BE2C (cell line): ENCODE measurements at regions not wholly inside any gene's neighbourhood (a gene's known extent, or its start where the extent isn't known, plus 50 kb on each side); places are given as distances from the start of the nearest gene placed in this dataset.

ENCODE experiments used
- DNase-seq: peaks from one replicate; pipeline ENCODE4 v3.0.0-alpha.2; 2020
- H3K27me3 ChIP-seq: fragments of 250-450 bp; sonication (Bioruptor Pico); 2 replicates; pipeline ENCODE4 v1.5.1; 2020; ENCODE audit warnings: mild to moderate bottlenecking
- H3K36me3 ChIP-seq: fragments of 250-450 bp; sonication (Bioruptor Pico); 2 replicates; pipeline ENCODE4 v1.5.1; 2020; ENCODE audit warnings: mild to moderate bottlenecking
- H3K4me1 ChIP-seq: fragments of 250-450 bp; sonication (Bioruptor Pico); 2 replicates; pipeline ENCODE4 v1.5.1; 2020
- H3K4me3 ChIP-seq: 2 replicates; pipeline ENCODE4 v1.5.1; 2011; ENCODE audit warnings: low read depth, low read length
- H3K9me3 ChIP-seq: fragments of 250-450 bp; sonication (Bioruptor Pico); 2 replicates; pipeline ENCODE4 v1.5.1; 2020
- TF ChIP-seq, protein P1 (sequence below): IDR thresholded peaks from 2 replicates; pipeline ENCODE4 v1.5.1; 2012; ENCODE audit warnings: mild to moderate bottlenecking, low read depth, low read length

DNA sequence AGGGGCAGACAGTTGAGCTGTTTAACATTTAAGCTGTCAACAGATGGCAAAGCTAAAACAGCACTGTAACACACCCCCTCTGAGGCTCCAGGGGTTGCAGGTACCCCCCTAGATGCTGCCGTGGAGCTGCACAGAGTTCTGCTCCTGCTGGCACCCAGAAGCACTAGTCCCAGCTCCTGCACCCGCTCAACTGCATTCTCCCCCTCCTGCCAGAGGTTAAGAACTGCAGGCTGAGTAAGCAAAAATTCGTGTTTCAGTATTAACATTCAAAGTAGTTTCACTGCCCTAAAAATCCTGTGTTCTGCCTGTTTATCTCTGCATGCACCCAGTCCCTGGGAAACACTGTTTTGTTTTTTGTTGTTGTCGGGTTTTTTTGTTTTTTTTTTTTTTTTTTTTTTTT lies 790.8 kb upstream of the KCND2 start:
- Histone ChIP-seq H3K4me3 (no peak overlapping the region), H3K27me3 (no peaks in the 10 kb centered on the region), H3K9me3 (no peaks in the 10 kb centered on the region), H3K4me1 (no peaks in the 10 kb centered on the region), H3K36me3 (no peaks in the 10 kb centered on the region)
- TF ChIP-seq, protein P1, sequence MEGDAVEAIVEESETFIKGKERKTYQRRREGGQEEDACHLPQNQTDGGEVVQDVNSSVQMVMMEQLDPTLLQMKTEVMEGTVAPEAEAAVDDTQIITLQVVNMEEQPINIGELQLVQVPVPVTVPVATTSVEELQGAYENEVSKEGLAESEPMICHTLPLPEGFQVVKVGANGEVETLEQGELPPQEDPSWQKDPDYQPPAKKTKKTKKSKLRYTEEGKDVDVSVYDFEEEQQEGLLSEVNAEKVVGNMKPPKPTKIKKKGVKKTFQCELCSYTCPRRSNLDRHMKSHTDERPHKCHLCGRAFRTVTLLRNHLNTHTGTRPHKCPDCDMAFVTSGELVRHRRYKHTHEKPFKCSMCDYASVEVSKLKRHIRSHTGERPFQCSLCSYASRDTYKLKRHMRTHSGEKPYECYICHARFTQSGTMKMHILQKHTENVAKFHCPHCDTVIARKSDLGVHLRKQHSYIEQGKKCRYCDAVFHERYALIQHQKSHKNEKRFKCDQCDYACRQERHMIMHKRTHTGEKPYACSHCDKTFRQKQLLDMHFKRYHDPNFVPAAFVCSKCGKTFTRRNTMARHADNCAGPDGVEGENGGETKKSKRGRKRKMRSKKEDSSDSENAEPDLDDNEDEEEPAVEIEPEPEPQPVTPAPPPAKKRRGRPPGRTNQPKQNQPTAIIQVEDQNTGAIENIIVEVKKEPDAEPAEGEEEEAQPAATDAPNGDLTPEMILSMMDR, result 0 out of 2 replicates have a peak, but pooled peaks have one; percentile 10
- DNase-seq, result peak; percentile 12

GRCh38 chr7:119482671-119483070 lies 790.3 kb upstream of the KCND2 start:
- no peaks in the 10 kb centered on the region for H3K27me3 ChIP-seq
- no peak for DNase-seq
- no peak overlapping the region for H3K4me3 ChIP-seq
- no peaks in the 10 kb centered on the region for H3K9me3 ChIP-seq
- TF ChIP-seq, protein P1, result no peak
- no peaks in the 10 kb centered on the region for H3K4me1 ChIP-seq
- no peaks in the 10 kb centered on the region for H3K36me3 ChIP-seq

- no peak overlapping the region for H3K4me3 ChIP-seq
- H3K9me3 ChIP-seq, result no peaks in the 10 kb centered on the region
- no peak for DNase-seq
- H3K27me3 ChIP-seq, result no peaks in the 10 kb centered on the region
- no peaks in the 10 kb centered on the region for H3K36me3 ChIP-seq
- H3K4me1 ChIP-seq, result no peaks in the 10 kb centered on the region
- TF ChIP-seq, protein P1, result no peak
These were observed 789.6 kb upstream of the KCND2 start for GRCh38 chr7:119483364-119483763.

DNA sequence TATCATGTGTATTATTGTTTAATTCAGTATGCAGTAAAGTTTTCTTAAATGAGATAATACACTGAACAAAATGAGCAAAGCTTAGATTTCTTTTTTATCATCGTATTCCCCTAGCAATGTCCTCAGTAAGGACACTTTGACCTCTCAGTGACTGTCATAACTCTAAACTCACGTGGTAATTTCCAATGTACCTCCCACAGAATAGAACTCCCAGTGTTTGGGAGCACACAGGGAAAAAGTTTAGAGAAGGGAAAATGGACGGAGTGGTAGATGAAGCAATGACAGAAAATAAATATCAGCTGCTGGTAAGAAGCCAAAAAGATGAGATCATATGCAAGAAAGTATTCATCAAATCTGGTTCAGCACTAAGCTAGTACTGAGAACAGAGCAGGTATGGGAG lies 758.6 kb upstream of the KCND2 start:
- Histone ChIP-seq H3K27me3 (no peaks in the 10 kb centered on the region), H3K36me3 (no peaks in the 10 kb centered on the region), H3K9me3 (peaks cover 4% of the 10 kb centered on the region; the same call in 1 of the 2 replicates), H3K4me3 (no peak overlapping the region), H3K4me1 (no peaks in the 10 kb centered on the region)
- TF ChIP-seq, protein P1, result no peak
- no peak for DNase-seq

- TF ChIP-seq, protein P1, result no peak
- H3K27me3 ChIP-seq, result no peaks in the 10 kb centered on the region
- no peak for DNase-seq
These were observed 757.8 kb upstream of the KCND2 start for GRCh38 chr7:119515214-119515613.

DNA sequence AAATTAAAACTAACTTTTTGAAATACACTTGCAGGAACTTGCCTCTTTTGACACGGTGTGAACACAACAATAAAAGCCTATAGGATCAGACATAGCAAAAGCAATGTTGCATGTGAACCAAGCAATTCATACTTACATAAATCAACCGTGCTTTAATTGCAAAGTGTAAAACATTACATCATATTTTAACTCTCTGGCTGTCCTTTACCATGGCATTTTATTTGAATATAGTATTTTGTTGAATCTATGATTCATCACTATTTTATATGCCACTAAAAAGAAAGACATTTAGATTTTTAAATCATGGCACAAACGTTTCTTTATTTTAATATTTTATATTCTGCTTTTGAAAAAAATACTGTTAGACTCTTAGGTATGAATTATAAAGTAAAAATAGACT lies 757.0 kb upstream of the KCND2 start:
- Histone ChIP-seq H3K36me3 (no peaks in the 10 kb centered on the region), H3K9me3 (peaks cover 4% of the 10 kb centered on the region; the same call in 1 of the 2 replicates), H3K27me3 (no peaks in the 10 kb centered on the region), H3K4me1 (no peaks in the 10 kb centered on the region), H3K4me3 (no peak overlapping the region)
- DNase-seq, result no peak
- TF ChIP-seq, protein P1, result no peak

More at GRCh38 chr7:119515214-119515613, 757.8 kb upstream of the KCND2 start:
- Histone ChIP-seq H3K4me3 (no peak overlapping the region), H3K9me3 (peaks cover 4% of the 10 kb centered on the region; the same call in 1 of the 2 replicates), H3K36me3 (no peaks in the 10 kb centered on the region), H3K4me1 (no peaks in the 10 kb centered on the region)
